Left hindlimb (tissue), 1 donor: ENCODE measurements at regions not wholly inside any gene's neighbourhood (a gene's known extent, or its start where the extent isn't known, plus 50 kb on each side); places are given as distances from the start of the nearest gene placed in this dataset.
"Not testable (repeated sequence)": the region's sequence is repeated elsewhere in the genome, so short reads cannot be mapped to it uniquely, and the experiment has no call there.

ENCODE experiments used
- DNase-seq: peaks from one replicate; pipeline ENCODE4 v3.0.0-alpha.2; 2018

GRCh38 chr20:48141660-48142515 is 356.6 kb upstream of the SULF2 start:
- DNase-seq, result no peak

GRCh38 chr20:48139262-48140041 is 354.2 kb upstream of the SULF2 start:
- DNase-seq, result no peak

GRCh38 chr20:48132834-48133233 is 347.6 kb upstream of the SULF2 start:
- no peak for DNase-seq

GRCh38 chr20:48131581-48131980 is 346.3 kb upstream of the SULF2 start:
- DNase-seq, result peak; percentile 78

GRCh38 chr20:48129345-48129942 is 344.2 kb upstream of the SULF2 start:
- DNase-seq, result peak; percentile 67

GRCh38 chr20:48128436-48128835 is 343.2 kb upstream of the SULF2 start:
- DNase-seq, result no peak

- DNase-seq, result not testable (repeated sequence)
Observed at GRCh38 chr20:48127964-48128363, 342.7 kb upstream of the SULF2 start.

- not testable (repeated sequence) for DNase-seq
Observed at GRCh38 chr20:48127133-48127532, 341.9 kb upstream of the SULF2 start.

- no peak for DNase-seq
Observed at GRCh38 chr20:48126227-48126740, 341.0 kb upstream of the SULF2 start.

- no peak for DNase-seq
Observed at GRCh38 chr20:48124960-48125359, 339.7 kb upstream of the SULF2 start.

GRCh38 chr20:48124181-48124782 is 339.0 kb upstream of the SULF2 start:
- DNase-seq, result no peak

- DNase-seq, result no peak
Observed at GRCh38 chr20:48120120-48120519, 334.8 kb upstream of the SULF2 start.

- not testable (repeated sequence) for DNase-seq
Observed at GRCh38 chr20:48119389-48119788, 334.1 kb upstream of the SULF2 start.

- DNase-seq, result no peak
Observed at GRCh38 chr20:48115502-48115901, 330.2 kb upstream of the SULF2 start.

GRCh38 chr20:48107560-48107959 is 322.3 kb upstream of the SULF2 start:
- no peak for DNase-seq

GRCh38 chr20:48106428-48106827 is 321.1 kb upstream of the SULF2 start:
- no peak for DNase-seq

- DNase-seq, result no peak
Observed at GRCh38 chr20:48105526-48105925, 320.2 kb upstream of the SULF2 start.

- DNase-seq, result no peak
Observed at GRCh38 chr20:48102931-48103660, 317.8 kb upstream of the SULF2 start.

GRCh38 chr20:48102076-48102787 is 317.0 kb upstream of the SULF2 start:
- no peak for DNase-seq

- no peak for DNase-seq
Observed at GRCh38 chr20:48100483-48100882, 315.2 kb upstream of the SULF2 start.

GRCh38 chr20:48098866-48099265 is 313.6 kb upstream of the SULF2 start:
- DNase-seq, result no peak

- no peak for DNase-seq
Observed at GRCh38 chr20:48098099-48098498, 312.8 kb upstream of the SULF2 start.
